Gastroesophageal sphincter (tissue), 4 donors: ENCODE measurements at regions not wholly inside any gene's neighbourhood (a gene's known extent, or its start where the extent isn't known, plus 50 kb on each side); places are given as distances from the start of the nearest gene placed in this dataset.

Experiments
- ATAC-seq: fragments of 150-250 bp; one replicate; pipeline ENCODE4 v1.9.1; 2016; ENCODE audit warnings: mild to moderate bottlenecking, moderate library complexity
- H3K27ac ChIP-seq, 4 donors: fragments of 200-600 bp; sonication (generic) in 3 of 4; 1 replicate in 3 of 4; 2 replicates in 1 of 4; pipeline ENCODE4 v1.5.1; 2016 to 2019
- H3K27me3 ChIP-seq: fragments of 200-600 bp; sonication (generic); one replicate; pipeline ENCODE4 v1.5.1; 2019
- H3K36me3 ChIP-seq, 2 donors: fragments of 200-600 bp; sonication (generic); one replicate each; pipeline ENCODE4 v1.5.1; 2019; ENCODE audit warnings: control low read depth in 1 of 2
- H3K4me1 ChIP-seq, 3 donors: fragments of 200-600 bp; sonication (generic); 1 replicate in 2 of 3; 2 replicates in 1 of 3; pipeline ENCODE4 v1.5.1; 2016 to 2019; ENCODE audit warnings: control low read depth in 2 of 3
- H3K4me3 ChIP-seq, 2 donors: fragments of 200-600 bp; sonication (generic); one replicate each; pipeline ENCODE4 v1.5.1; 2019; ENCODE audit warnings: mild to moderate bottlenecking in 1 of 2, moderate library complexity in 1 of 2
- H3K9me3 ChIP-seq, 3 donors: fragments of 200-600 bp; sonication (generic); one replicate each; pipeline ENCODE4 v1.5.1; 2017 to 2019; ENCODE audit warnings: control low read depth in 2 of 3
- CTCF ChIP-seq, 4 experiments: fragments of 200-600 bp in 2 of 4; fragments of 450-650 bp in 2 of 4; sonication (generic) in 1 of 4; IDR thresholded peaks; one replicate each; pipeline ENCODE4 v1.5.1; 2017 to 2019; ENCODE audit warnings: antibody characterized with exemption in 4 of 4, mild to moderate bottlenecking in 2 of 4, moderate library complexity in 2 of 4
- EP300 ChIP-seq: sonication (generic); formaldehyde crosslinking; IDR thresholded peaks from one replicate; pipeline ENCODE4 v1.6.1; 2017; ENCODE audit warnings: antibody characterized with exemption, mild to moderate bottlenecking
- POLR2A ChIP-seq, 2 donors: fragments of 450-650 bp; IDR thresholded peaks; one replicate each; pipeline ENCODE4 v1.6.1; 2017; ENCODE audit warnings: antibody characterized with exemption in 2 of 2, mild to moderate bottlenecking in 2 of 2, moderate library complexity in 1 of 2
- POLR2AphosphoS5 ChIP-seq: sonication (generic); formaldehyde crosslinking; IDR thresholded peaks from one replicate; pipeline ENCODE4 v1.6.1; 2017; ENCODE audit warnings: antibody characterized with exemption
- WGBS, 2 donors: methylation state at CpG; one replicate each; pipeline ENCODE4 v1.1.5; 2018; ENCODE audit warnings: low coverage in 1 of 2; 5-methylcytosine and 5-hydroxymethylcytosine counted together

DNA sequence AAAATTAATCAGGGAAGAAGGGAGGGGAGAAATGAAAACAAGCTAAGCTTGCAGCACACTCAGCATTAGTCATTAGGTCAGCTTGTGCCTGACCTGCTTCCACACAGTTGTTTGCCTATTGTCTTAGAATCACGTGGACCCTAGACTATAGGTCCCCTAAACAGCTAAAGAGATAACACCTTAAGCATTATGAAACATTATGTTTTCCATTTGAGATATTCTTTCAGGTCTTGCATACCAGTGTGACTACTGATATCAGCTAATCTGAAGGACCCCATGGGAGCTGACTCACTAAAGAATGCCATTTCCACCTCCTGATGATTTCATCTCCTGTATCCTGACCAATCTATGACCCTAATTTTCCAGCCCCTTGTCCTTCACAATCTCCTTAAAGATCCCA lies 154.1 kb upstream of the FUT8 start:
- Histone ChIP-seq H3K9me3 (peaks cover 0 to 21% (median 0%) of the 10 kb centered on the region in 3 donors), H3K36me3 (no peaks in the 10 kb centered on the region), H3K4me3 (no peak overlapping the region), H3K4me1 (no peaks in the 10 kb centered on the region), H3K27me3 (no peaks in the 10 kb centered on the region), H3K27ac (no peak overlapping the region)
- no peak for ATAC-seq
- WGBS, 2 donors, result 44 to 60% methylated on average over 1 of the region's 1 CpG
- no peak for TF ChIP-seq POLR2A (IDR thresholded peaks at IDR 0.05)
- no peak for TF ChIP-seq POLR2AphosphoS5
- TF ChIP-seq CTCF (IDR thresholded peaks at IDR 0.05), result no peak
- TF ChIP-seq EP300, result no peak

DNA sequence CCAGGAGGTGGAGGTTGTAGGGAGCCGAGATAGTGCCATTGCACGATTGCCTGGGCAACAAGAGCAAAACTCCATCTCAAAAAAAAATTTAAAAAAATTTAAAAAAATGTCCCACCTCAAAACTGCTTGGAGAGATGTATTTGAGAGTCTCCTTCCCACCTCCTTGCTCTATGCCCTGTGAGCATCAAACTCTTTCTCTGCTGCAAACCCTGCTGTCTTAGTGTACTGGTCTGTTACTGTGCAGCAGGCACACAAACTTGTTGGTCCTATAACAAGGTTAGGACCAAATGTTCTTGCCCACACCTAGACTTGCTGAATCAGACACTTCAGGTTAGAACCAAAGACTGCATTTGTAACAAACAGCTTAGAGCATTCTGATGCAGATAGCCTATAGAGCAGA lies 153.5 kb upstream of the FUT8 start:
- Histone ChIP-seq H3K9me3 (peaks cover 0 to 21% (median 0%) of the 10 kb centered on the region in 3 donors), H3K4me3 (no peak overlapping the region), H3K27me3 (no peaks in the 10 kb centered on the region), H3K36me3 (no peaks in the 10 kb centered on the region), H3K27ac (no peak overlapping the region), H3K4me1 (no peaks in the 10 kb centered on the region)
- 88 to 100% methylated on average over 2 of the region's 2 CpGs for WGBS, 2 donors
- ATAC-seq, result no peak
- no peak for TF ChIP-seq CTCF (IDR thresholded peaks at IDR 0.05)
- TF ChIP-seq POLR2A (IDR thresholded peaks at IDR 0.05), result no peak
- no peak for TF ChIP-seq POLR2AphosphoS5
- TF ChIP-seq EP300, result no peak

DNA sequence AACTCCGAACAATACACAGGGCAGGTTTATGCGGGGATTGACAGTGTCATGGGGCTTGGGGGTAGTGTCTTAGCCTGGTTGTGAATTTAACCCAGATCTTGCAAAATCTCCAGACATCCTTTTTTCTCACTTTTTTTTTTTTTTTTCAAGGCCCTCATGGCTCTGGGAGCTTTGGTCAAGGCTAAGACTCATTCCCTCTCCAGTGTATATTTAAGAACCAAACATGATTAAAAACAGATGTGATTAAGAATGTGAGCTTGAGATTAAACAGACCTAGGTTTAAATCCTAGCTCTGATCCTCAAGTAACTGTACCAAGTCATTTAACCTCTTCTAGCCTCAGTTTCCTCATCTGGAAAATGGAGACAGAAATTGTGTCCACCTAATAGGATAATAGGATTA lies 151.7 kb upstream of the FUT8 start:
- Histone ChIP-seq H3K36me3 (no peaks in the 10 kb centered on the region), H3K27ac (no peak overlapping the region), H3K9me3 (peaks cover 0 to 21% (median 0%) of the 10 kb centered on the region in 3 donors), H3K4me3 (no peak overlapping the region), H3K4me1 (no peaks in the 10 kb centered on the region), H3K27me3 (no peaks in the 10 kb centered on the region)
- 60 to 85% methylated on average over 2 of the region's 2 CpGs for WGBS, 2 donors
- no peak for ATAC-seq
- TF ChIP-seq POLR2AphosphoS5 (no peak), EP300 (no peak)

DNA sequence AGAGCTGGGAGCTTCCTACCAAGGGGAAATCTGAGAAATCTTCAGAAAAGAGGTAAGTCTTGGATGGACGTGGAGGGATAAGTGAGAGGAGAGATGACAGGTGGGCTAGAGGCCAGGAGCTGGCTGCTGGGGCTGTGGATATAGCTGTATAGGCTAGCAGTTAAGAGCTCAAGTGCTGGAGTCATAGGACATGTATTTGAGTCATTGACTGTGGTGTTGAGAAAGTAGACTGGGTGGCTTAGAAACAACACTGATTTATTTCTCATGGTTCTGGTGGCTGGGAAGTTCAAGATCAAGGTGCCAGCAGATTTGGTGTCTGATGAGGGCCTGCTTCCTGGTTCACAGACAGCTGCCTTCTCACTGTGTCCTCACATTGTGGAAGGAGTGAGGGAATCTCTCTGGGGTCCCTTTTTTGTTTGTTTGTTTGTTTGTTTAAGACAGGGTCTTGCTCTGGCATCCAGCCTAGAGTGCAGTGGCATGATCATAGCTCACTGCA lies 151.1 kb upstream of the FUT8 start:
- H3K9me3 ChIP-seq, result peaks cover 0 to 21% (median 0%) of the 10 kb centered on the region in 3 donors
- no peaks in the 10 kb centered on the region for H3K4me1 ChIP-seq
- H3K4me3 ChIP-seq, result no peak overlapping the region
- H3K27ac ChIP-seq, result no peak overlapping the region
- no peaks in the 10 kb centered on the region for H3K36me3 ChIP-seq
- TF ChIP-seq POLR2A (IDR thresholded peaks at IDR 0.05) (no peak), CTCF (IDR thresholded peaks at IDR 0.05) (no peak), EP300 (no peak), POLR2AphosphoS5 (no peak)
- no peaks in the 10 kb centered on the region for H3K27me3 ChIP-seq
- no peak for ATAC-seq
- 80 to 81% methylated on average over 1 of the region's 1 CpG for WGBS, 2 donors

DNA sequence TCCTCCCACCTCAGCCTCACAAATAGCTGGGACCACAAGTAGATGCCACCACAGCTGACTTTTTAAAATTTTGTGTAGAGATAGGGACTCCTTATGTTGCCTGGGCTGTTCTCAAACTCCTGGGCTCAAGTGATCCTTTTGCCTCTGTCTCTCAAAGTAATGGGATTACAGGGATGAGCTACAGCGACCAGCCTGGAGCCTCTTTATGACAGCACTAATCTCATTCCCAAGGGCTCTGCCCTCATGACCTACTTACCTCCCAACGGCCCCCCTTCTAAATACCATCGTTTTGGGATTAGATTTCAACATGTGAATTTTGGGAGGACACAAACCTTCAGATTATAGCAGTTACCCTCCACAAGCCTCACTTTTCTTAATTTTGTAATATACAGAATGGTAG lies 150.6 kb upstream of the FUT8 start:
- Histone ChIP-seq H3K27me3 (no peaks in the 10 kb centered on the region), H3K4me1 (no peaks in the 10 kb centered on the region), H3K27ac (no peak overlapping the region), H3K9me3 (peaks cover 0 to 21% (median 0%) of the 10 kb centered on the region in 3 donors), H3K36me3 (no peaks in the 10 kb centered on the region), H3K4me3 (no peak overlapping the region)
- 39 to 57% methylated on average over 1 to 2 of the region's 3 CpGs for WGBS, 2 donors
- TF ChIP-seq POLR2A (IDR thresholded peaks at IDR 0.05) (no peak), POLR2AphosphoS5 (no peak), CTCF (IDR thresholded peaks at IDR 0.05) (no peak), EP300 (no peak)
- ATAC-seq, result no peak
